D721Med (cell line): ENCODE measurements at regions not wholly inside any gene's neighbourhood (a gene's known extent, or its start where the extent isn't known, plus 50 kb on each side); places are given as distances from the start of the nearest gene placed in this dataset.

Experiments
- DNase-seq: peaks from one replicate; pipeline ENCODE4 v3.0.0; 2011; ENCODE audit warnings: low spot score; ENCODE audit not compliant: insufficient read length
- FAIRE-seq: peaks from 2 replicates; lab custom pipeline; 2011; peaks lifted over from hg19 to GRCh38; lab: Jason Lieb, UNC
- CTCF ChIP-seq: IDR thresholded peaks from 2 replicates; pipeline ENCODE4 v1.5.1; 2012; ENCODE audit warnings: mild to moderate bottlenecking, control low read depth; ENCODE audit not compliant: insufficient read depth; ENCODE audit errors: missing control alignments

- no peak for FAIRE-seq
- no peak for TF ChIP-seq CTCF
- DNase-seq: no peak
These were observed 1490.0 kb upstream of the GBE1 start for GRCh38 chr3:83251490-83251889.

GRCh38 chr3:83250613-83251012 lies 1489.2 kb upstream of the GBE1 start:
- FAIRE-seq (no peak), DNase-seq (no peak)
- no peak for TF ChIP-seq CTCF

- DNase-seq (no peak), FAIRE-seq (no peak)
- TF ChIP-seq CTCF: no peak
These were observed 1487.0 kb upstream of the GBE1 start for GRCh38 chr3:83248454-83248853.

- no peak for TF ChIP-seq CTCF
- DNase-seq: no peak
- FAIRE-seq: no peak
These were observed 1473.9 kb upstream of the GBE1 start for GRCh38 chr3:83235180-83235814.

GRCh38 chr3:83233715-83234114 lies 1472.3 kb upstream of the GBE1 start:
- DNase-seq (no peak), FAIRE-seq (peak; percentile 32)
- no peak for TF ChIP-seq CTCF

GRCh38 chr3:83230841-83231240 lies 1469.4 kb upstream of the GBE1 start:
- TF ChIP-seq CTCF: no peak
- DNase-seq: no peak
- no peak for FAIRE-seq

GRCh38 chr3:83230376-83230775 lies 1468.9 kb upstream of the GBE1 start:
- TF ChIP-seq CTCF: no peak
- DNase-seq (no peak), FAIRE-seq (no peak)
